SK-N-SH (cell line): ENCODE measurements at regions not wholly inside any gene's neighbourhood (a gene's known extent, or its start where the extent isn't known, plus 50 kb on each side); places are given as distances from the start of the nearest gene placed in this dataset.

Experiments
- CHD2 ChIP-seq: fragments of 150-350 bp; IDR thresholded peaks from 2 replicates; pipeline ENCODE4 v1.6.1; 2018; ENCODE audit warnings: low read length; ENCODE audit not compliant: partially characterized antibody
- EP300 ChIP-seq, 2 experiments: IDR thresholded peaks; 2 replicates each; pipeline versions ENCODE4 v1.4.0 to v1.6.1; 2012; ENCODE audit warnings: borderline replicate concordance in 1 of 2, low read depth in 1 of 2, low read length in 1 of 2
- EZH2phosphoT487 ChIP-seq: fragments of 200-600 bp; sonication (generic); IDR thresholded peaks from 2 replicates; pipeline ENCODE4 v1.6.1; 2017; ENCODE audit warnings: low read depth, mixed run types, mild to moderate bottlenecking, antibody characterized with exemption, moderate library complexity, borderline replicate concordance
- FOXJ3 ChIP-seq: sonication (generic); formaldehyde crosslinking; IDR thresholded peaks from 2 replicates; pipeline ENCODE4 v1.5.1; 2020; ENCODE audit warnings: mild to moderate bottlenecking, missing genetic modification reagents
- FOXM1 ChIP-seq: IDR thresholded peaks from 2 replicates; pipeline ENCODE4 v1.4.0; 2012; ENCODE audit warnings: low read depth, mild to moderate bottlenecking
- GABPA ChIP-seq: IDR thresholded peaks from 2 replicates; pipeline ENCODE4 v1.4.0; 2012; ENCODE audit warnings: low read depth, mild to moderate bottlenecking
- NFIC ChIP-seq: IDR thresholded peaks from 2 replicates; pipeline ENCODE4 v1.4.0; 2012; ENCODE audit warnings: borderline replicate concordance
- RXRA ChIP-seq: IDR thresholded peaks from 2 replicates; pipeline ENCODE4 v1.4.0; 2012; ENCODE audit warnings: low read depth, mild to moderate bottlenecking, borderline replicate concordance
- TCF12 ChIP-seq: IDR thresholded peaks from 2 replicates; pipeline ENCODE4 v1.4.0; 2012
- TF ChIP-seq, protein P1 (sequence below): fragments of 200-600 bp; sonication (generic); IDR thresholded peaks from 2 replicates; pipeline ENCODE4 v1.6.1; 2017; ENCODE audit warnings: antibody characterized with exemption, mild to moderate bottlenecking, moderate library complexity
- TF ChIP-seq, protein P2 (sequence below): IDR thresholded peaks from 2 replicates; pipeline ENCODE4 v1.4.0; 2012; ENCODE audit warnings: low read depth, borderline replicate concordance
- TF ChIP-seq, protein P3 (sequence below): IDR thresholded peaks from 2 replicates; pipeline ENCODE4; 2012
- TF ChIP-seq, protein P4 (sequence below): IDR thresholded peaks from 2 replicates; pipeline ENCODE4 v1.4.0; 2012; ENCODE audit warnings: low read depth
- TF ChIP-seq, protein P5 (sequence below): IDR thresholded peaks from 2 replicates; pipeline ENCODE4 v1.6.1; 2012; ENCODE audit warnings: mild to moderate bottlenecking, low read depth, low read length, moderate library complexity

DNA sequence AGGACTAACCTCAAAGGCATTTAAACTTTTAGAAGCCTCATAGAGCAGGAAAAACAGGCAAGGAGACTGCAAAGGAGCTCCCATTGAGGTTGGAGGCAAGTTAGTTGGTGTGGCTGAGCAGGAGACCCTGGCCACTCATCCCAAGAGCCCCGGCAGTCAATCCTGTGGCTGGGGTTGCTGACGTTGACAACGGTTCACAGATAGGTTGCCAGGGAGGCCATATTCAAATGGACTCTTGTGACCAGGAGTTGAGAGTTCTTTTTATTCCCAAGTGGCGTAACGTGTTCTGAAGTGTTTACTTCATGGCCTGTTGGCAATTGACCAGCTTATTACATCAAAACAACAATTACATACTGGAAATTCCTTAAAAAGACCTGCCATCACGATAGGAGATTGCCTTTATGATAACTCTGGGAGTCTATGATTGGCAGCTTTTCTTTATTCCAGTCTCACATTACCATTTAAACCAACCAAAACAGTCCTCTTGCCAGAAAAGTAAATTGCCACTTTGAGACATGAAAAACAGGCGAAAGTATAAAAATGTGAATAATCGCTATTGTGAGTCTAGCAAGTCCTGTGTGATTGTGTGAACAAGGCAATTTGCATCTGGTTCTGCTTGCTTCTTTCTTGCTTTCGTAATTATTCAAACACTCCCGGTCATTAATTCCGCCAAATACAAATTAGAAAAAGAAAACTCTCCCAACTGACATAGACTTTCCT, 394.9 kb downstream of the MED10 start:
- no peak for TF ChIP-seq NFIC
- TF ChIP-seq EP300 (IDR thresholded peaks at IDR 0.05; ENCODE audit: borderline replicate concordance in 1 of 2, low read depth in 1 of 2, low read length in 1 of 2) = no peak
- no peak for TF ChIP-seq RXRA
- TF ChIP-seq, protein P1, sequence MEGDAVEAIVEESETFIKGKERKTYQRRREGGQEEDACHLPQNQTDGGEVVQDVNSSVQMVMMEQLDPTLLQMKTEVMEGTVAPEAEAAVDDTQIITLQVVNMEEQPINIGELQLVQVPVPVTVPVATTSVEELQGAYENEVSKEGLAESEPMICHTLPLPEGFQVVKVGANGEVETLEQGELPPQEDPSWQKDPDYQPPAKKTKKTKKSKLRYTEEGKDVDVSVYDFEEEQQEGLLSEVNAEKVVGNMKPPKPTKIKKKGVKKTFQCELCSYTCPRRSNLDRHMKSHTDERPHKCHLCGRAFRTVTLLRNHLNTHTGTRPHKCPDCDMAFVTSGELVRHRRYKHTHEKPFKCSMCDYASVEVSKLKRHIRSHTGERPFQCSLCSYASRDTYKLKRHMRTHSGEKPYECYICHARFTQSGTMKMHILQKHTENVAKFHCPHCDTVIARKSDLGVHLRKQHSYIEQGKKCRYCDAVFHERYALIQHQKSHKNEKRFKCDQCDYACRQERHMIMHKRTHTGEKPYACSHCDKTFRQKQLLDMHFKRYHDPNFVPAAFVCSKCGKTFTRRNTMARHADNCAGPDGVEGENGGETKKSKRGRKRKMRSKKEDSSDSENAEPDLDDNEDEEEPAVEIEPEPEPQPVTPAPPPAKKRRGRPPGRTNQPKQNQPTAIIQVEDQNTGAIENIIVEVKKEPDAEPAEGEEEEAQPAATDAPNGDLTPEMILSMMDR = no peak
- TF ChIP-seq, protein P2, sequence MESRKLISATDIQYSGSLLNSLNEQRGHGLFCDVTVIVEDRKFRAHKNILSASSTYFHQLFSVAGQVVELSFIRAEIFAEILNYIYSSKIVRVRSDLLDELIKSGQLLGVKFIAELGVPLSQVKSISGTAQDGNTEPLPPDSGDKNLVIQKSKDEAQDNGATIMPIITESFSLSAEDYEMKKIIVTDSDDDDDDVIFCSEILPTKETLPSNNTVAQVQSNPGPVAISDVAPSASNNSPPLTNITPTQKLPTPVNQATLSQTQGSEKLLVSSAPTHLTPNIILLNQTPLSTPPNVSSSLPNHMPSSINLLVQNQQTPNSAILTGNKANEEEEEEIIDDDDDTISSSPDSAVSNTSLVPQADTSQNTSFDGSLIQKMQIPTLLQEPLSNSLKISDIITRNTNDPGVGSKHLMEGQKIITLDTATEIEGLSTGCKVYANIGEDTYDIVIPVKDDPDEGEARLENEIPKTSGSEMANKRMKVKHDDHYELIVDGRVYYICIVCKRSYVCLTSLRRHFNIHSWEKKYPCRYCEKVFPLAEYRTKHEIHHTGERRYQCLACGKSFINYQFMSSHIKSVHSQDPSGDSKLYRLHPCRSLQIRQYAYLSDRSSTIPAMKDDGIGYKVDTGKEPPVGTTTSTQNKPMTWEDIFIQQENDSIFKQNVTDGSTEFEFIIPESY = no peak
- TF ChIP-seq TCF12 = no peak
- TF ChIP-seq, protein P3, sequence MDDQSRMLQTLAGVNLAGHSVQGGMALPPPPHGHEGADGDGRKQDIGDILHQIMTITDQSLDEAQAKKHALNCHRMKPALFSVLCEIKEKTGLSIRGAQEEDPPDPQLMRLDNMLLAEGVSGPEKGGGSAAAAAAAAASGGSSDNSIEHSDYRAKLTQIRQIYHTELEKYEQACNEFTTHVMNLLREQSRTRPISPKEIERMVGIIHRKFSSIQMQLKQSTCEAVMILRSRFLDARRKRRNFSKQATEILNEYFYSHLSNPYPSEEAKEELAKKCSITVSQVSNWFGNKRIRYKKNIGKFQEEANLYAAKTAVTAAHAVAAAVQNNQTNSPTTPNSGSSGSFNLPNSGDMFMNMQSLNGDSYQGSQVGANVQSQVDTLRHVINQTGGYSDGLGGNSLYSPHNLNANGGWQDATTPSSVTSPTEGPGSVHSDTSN = no peak
- TF ChIP-seq EZH2phosphoT487 = no peak
- no peak for TF ChIP-seq FOXJ3 (CRISPR knock-in tag)
- TF ChIP-seq, protein P4, sequence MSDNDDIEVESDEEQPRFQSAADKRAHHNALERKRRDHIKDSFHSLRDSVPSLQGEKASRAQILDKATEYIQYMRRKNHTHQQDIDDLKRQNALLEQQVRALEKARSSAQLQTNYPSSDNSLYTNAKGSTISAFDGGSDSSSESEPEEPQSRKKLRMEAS = no peak
- TF ChIP-seq GABPA = no peak
- TF ChIP-seq FOXM1 = no peak
- TF ChIP-seq CHD2 = no peak
- TF ChIP-seq, protein P5, sequence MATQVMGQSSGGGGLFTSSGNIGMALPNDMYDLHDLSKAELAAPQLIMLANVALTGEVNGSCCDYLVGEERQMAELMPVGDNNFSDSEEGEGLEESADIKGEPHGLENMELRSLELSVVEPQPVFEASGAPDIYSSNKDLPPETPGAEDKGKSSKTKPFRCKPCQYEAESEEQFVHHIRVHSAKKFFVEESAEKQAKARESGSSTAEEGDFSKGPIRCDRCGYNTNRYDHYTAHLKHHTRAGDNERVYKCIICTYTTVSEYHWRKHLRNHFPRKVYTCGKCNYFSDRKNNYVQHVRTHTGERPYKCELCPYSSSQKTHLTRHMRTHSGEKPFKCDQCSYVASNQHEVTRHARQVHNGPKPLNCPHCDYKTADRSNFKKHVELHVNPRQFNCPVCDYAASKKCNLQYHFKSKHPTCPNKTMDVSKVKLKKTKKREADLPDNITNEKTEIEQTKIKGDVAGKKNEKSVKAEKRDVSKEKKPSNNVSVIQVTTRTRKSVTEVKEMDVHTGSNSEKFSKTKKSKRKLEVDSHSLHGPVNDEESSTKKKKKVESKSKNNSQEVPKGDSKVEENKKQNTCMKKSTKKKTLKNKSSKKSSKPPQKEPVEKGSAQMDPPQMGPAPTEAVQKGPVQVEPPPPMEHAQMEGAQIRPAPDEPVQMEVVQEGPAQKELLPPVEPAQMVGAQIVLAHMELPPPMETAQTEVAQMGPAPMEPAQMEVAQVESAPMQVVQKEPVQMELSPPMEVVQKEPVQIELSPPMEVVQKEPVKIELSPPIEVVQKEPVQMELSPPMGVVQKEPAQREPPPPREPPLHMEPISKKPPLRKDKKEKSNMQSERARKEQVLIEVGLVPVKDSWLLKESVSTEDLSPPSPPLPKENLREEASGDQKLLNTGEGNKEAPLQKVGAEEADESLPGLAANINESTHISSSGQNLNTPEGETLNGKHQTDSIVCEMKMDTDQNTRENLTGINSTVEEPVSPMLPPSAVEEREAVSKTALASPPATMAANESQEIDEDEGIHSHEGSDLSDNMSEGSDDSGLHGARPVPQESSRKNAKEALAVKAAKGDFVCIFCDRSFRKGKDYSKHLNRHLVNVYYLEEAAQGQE = no peak
